ENCODE measurements at regions not wholly inside any gene's neighbourhood (a gene's known extent, or its start where the extent isn't known, plus 50 kb on each side); places are given as distances from the start of the nearest gene placed in this dataset.

GRCh38 chr11:104408630-104409029 lies 244.7 kb upstream of the PDGFD start:
- DNase-seq, result no peak
- TF ChIP-seq CTCF (IDR thresholded peaks at IDR 0.05) (no peak), POLR2A (IDR thresholded peaks at IDR 0.05) (no peak), EP300 (IDR thresholded peaks at IDR 0.05) (no peak)
- no peaks in the 10 kb centered on the region for H3K36me3 ChIP-seq
- no peaks in the 10 kb centered on the region for H3K9me3 ChIP-seq
- no peaks in the 10 kb centered on the region for H3K27me3 ChIP-seq
- intact Hi-C loops (cut with DNase I), result no loop called here
- WGBS, 3 donors, result 85 to 92% (median 86%) methylated on average over 1 of the region's 1 CpG
- H3K4me1 ChIP-seq (ENCODE audit: insufficient read depth), result no peaks in the 10 kb centered on the region
- no peak overlapping the region for H3K27ac ChIP-seq
- H3K4me3 ChIP-seq, result no peak overlapping the region

- intact Hi-C loops (cut with DNase I), result no loop called here
Measured at GRCh38 chr11:104405277-104405676, 241.3 kb upstream of the PDGFD start.

GRCh38 chr11:104404231-104405175 lies 240.6 kb upstream of the PDGFD start:
- no peaks in the 10 kb centered on the region for H3K36me3 ChIP-seq
- H3K4me1 ChIP-seq (ENCODE audit: insufficient read depth), result no peaks in the 10 kb centered on the region
- 58 to 65% (median 64%) methylated on average over 3 of the region's 3 CpGs for WGBS, 3 donors
- DNase-seq, result no peak
- H3K9me3 ChIP-seq, result no peaks in the 10 kb centered on the region
- H3K4me3 ChIP-seq, result no peak overlapping the region
- no peaks in the 10 kb centered on the region for H3K27me3 ChIP-seq
- intact Hi-C loops (cut with DNase I), result no loop called here
- TF ChIP-seq EP300 (IDR thresholded peaks at IDR 0.05) (no peak), POLR2A (IDR thresholded peaks at IDR 0.05) (no peak), CTCF (IDR thresholded peaks at IDR 0.05) (no peak)
- H3K27ac ChIP-seq, result no peak overlapping the region

More at GRCh38 chr11:104405277-104405676, 241.3 kb upstream of the PDGFD start:
- TF ChIP-seq POLR2A (IDR thresholded peaks at IDR 0.05) (no peak), EP300 (IDR thresholded peaks at IDR 0.05) (no peak), CTCF (IDR thresholded peaks at IDR 0.05) (no peak)
- Histone ChIP-seq H3K4me1 (ENCODE audit: insufficient read depth) (no peaks in the 10 kb centered on the region), H3K36me3 (no peaks in the 10 kb centered on the region), H3K4me3 (no peak overlapping the region), H3K27me3 (no peaks in the 10 kb centered on the region), H3K27ac (no peak overlapping the region), H3K9me3 (no peaks in the 10 kb centered on the region)
- WGBS, 3 donors, result 73 to 93% (median 73%) methylated on average over 1 of the region's 1 CpG
- no peak for DNase-seq

GRCh38 chr11:104402812-104403521 lies 239.0 kb upstream of the PDGFD start:
- no peaks in the 10 kb centered on the region for H3K36me3 ChIP-seq
- no peaks in the 10 kb centered on the region for H3K27me3 ChIP-seq
- 87 to 95% (median 91%) methylated on average over 1 of the region's 1 CpG for WGBS, 3 donors
- no peaks in the 10 kb centered on the region for H3K9me3 ChIP-seq
- no peak for TF ChIP-seq EP300 (IDR thresholded peaks at IDR 0.05)
- TF ChIP-seq CTCF (IDR thresholded peaks at IDR 0.05), result no peak
- TF ChIP-seq POLR2A (IDR thresholded peaks at IDR 0.05), result no peak
- H3K4me1 ChIP-seq (ENCODE audit: insufficient read depth), result no peaks in the 10 kb centered on the region
- DNase-seq, result no peak
- no peak overlapping the region for H3K27ac ChIP-seq
- intact Hi-C loops (cut with DNase I), result no loop called here
- H3K4me3 ChIP-seq, result no peak overlapping the region

Data from ovary (tissue), 7 donors.